HEK293 (cell line): ENCODE measurements at regions not wholly inside any gene's neighbourhood (a gene's known extent, or its start where the extent isn't known, plus 50 kb on each side); places are given as distances from the start of the nearest gene placed in this dataset.

Experiments used
- CTCF ChIA-PET: fragments of 350-600 bp; formaldehyde crosslinking; extraction: SDS; loops from one replicate; lab custom pipeline; 2021; ENCODE audit warnings: antibody characterized with exemption; lab: Yijun Ruan, JAX
- POLR2A ChIA-PET: fragments of 300-600 bp; formaldehyde crosslinking; extraction: SDS; loops from one replicate; lab custom pipeline; 2020; ENCODE audit warnings: antibody characterized with exemption, inconsistent platforms; lab: Yijun Ruan, JAX
- H3K27ac ChIP-seq: fragments of 200-500 bp; sonication (Bioruptor generic); 2 replicates; pipeline ENCODE4 v1.5.1; 2014; ENCODE audit warnings: low read depth, low read length, control low read depth, inconsistent platforms; ENCODE audit errors: extremely low read depth
- H3K36me3 ChIP-seq, 2 experiments: fragments of 200-500 bp in 1 of 2; sonication (Bioruptor generic) in 1 of 2; 1 replicate in 1 of 2; 2 replicates in 1 of 2; pipeline ENCODE4 v1.5.1; 2014 to 2017; ENCODE audit warnings: inconsistent platforms in 2 of 2, low read length in 2 of 2; ENCODE audit not compliant: control insufficient read depth in 2 of 2, insufficient read depth in 1 of 2
- H3K4me1 ChIP-seq: fragments of 200-500 bp; sonication (Bioruptor generic); 2 replicates; pipeline ENCODE4 v1.5.1; 2014; ENCODE audit warnings: mild to moderate bottlenecking, low read length, inconsistent platforms; ENCODE audit not compliant: control insufficient read depth, insufficient read depth
- H3K4me3 ChIP-seq: 2 replicates; pipeline ENCODE4 v1.5.1; 2011; ENCODE audit warnings: low read depth, mild to moderate bottlenecking, control low read depth, low read length, moderate library complexity
- H3K9me3 ChIP-seq: fragments of 200-500 bp; sonication (Bioruptor generic); 2 replicates; pipeline ENCODE4 v1.5.1; 2014; ENCODE audit warnings: low read depth, low read length, inconsistent platforms; ENCODE audit not compliant: control insufficient read depth, insufficient read depth
- GLI2 ChIP-seq: fragments of 450-650 bp; formaldehyde crosslinking; IDR thresholded peaks from 2 replicates; pipeline ENCODE4; 2017; ENCODE audit warnings: missing biosample characterization, missing genetic modification characterization, low read depth, borderline replicate concordance
- KLF10 ChIP-seq: fragments of 450-650 bp; IDR thresholded peaks from 2 replicates; pipeline ENCODE4 v1.5.1; 2018; ENCODE audit warnings: missing biosample characterization, mild to moderate bottlenecking, missing genetic modification characterization
- SCRT2 ChIP-seq: fragments of 450-650 bp; formaldehyde crosslinking; IDR thresholded peaks from 2 replicates; pipeline ENCODE4 v1.5.1; 2016; ENCODE audit warnings: missing biosample characterization, missing genetic modification characterization
- SP7 ChIP-seq: fragments of 450-650 bp; formaldehyde crosslinking; IDR thresholded peaks from 2 replicates; pipeline ENCODE4 v1.5.1; 2016; ENCODE audit warnings: missing biosample characterization, missing genetic modification characterization
- ZBTB7A ChIP-seq: fragments of 450-650 bp; formaldehyde crosslinking; IDR thresholded peaks from 2 replicates; pipeline ENCODE4 v1.5.1; 2016; ENCODE audit warnings: low read depth, missing biosample characterization, missing genetic modification characterization
- ZNF146 ChIP-seq: fragments of 450-650 bp; formaldehyde crosslinking; IDR thresholded peaks from 2 replicates; pipeline ENCODE4 v1.5.1; 2016; ENCODE audit warnings: missing biosample characterization, missing genetic modification characterization
- ZNF2 ChIP-seq: fragments of 450-650 bp; formaldehyde crosslinking; IDR thresholded peaks from 2 replicates; pipeline ENCODE4 v1.5.1; 2016; ENCODE audit warnings: missing biosample characterization, missing genetic modification characterization
- ZNF211 ChIP-seq: fragments of 450-650 bp; formaldehyde crosslinking; IDR thresholded peaks from 2 replicates; pipeline ENCODE4 v1.5.1; 2016; ENCODE audit warnings: low read depth, missing biosample characterization, missing genetic modification characterization
- ZNF292 ChIP-seq: fragments of 450-650 bp; formaldehyde crosslinking; IDR thresholded peaks from 2 replicates; pipeline ENCODE4 v1.5.1; 2016; ENCODE audit warnings: low read depth, missing biosample characterization, missing genetic modification characterization, borderline replicate concordance
- ZNF335 ChIP-seq: fragments of 450-650 bp; formaldehyde crosslinking; conservative IDR thresholded peaks from 2 replicates; pipeline ENCODE4 v1.5.1; 2016; ENCODE audit warnings: missing biosample characterization, missing genetic modification characterization
- ZNF571 ChIP-seq: fragments of 450-650 bp; formaldehyde crosslinking; IDR thresholded peaks from 2 replicates; pipeline ENCODE4 v1.5.0; 2017; ENCODE audit warnings: missing biosample characterization, missing genetic modification characterization
- ZNF623 ChIP-seq: fragments of 450-650 bp; formaldehyde crosslinking; IDR thresholded peaks from 2 replicates; pipeline ENCODE4 v1.5.1; 2016; ENCODE audit warnings: missing biosample characterization, missing genetic modification characterization
- ZNF792 ChIP-seq: fragments of 450-650 bp; formaldehyde crosslinking; IDR thresholded peaks from 2 replicates; pipeline ENCODE4 v1.5.1; 2016; ENCODE audit warnings: missing biosample characterization, missing genetic modification characterization
- TF ChIP-seq, protein P1 (sequence below): fragments of 450-650 bp; formaldehyde crosslinking; IDR thresholded peaks from 2 replicates; pipeline ENCODE4 v1.5.1; 2016; ENCODE audit warnings: missing biosample characterization, missing genetic modification characterization
- TF ChIP-seq, protein P2 (sequence below): fragments of 450-650 bp; formaldehyde crosslinking; IDR thresholded peaks from 2 replicates; pipeline ENCODE4 v1.5.1; 2016; ENCODE audit warnings: missing biosample characterization, missing genetic modification characterization
- TF ChIP-seq, protein P3 (sequence below): fragments of 450-650 bp; formaldehyde crosslinking; IDR thresholded peaks from 2 replicates; pipeline ENCODE4 v1.5.1; 2016; ENCODE audit warnings: missing biosample characterization, missing genetic modification characterization
- TF ChIP-seq, protein P4 (sequence below): fragments of 450-650 bp; formaldehyde crosslinking; IDR thresholded peaks from 2 replicates; pipeline ENCODE4 v1.5.1; 2016; ENCODE audit warnings: missing biosample characterization, missing genetic modification characterization
- TF ChIP-seq, protein P5 (sequence below): fragments of 450-650 bp; formaldehyde crosslinking; IDR thresholded peaks from 2 replicates; pipeline ENCODE4 v1.5.1; 2016; ENCODE audit warnings: missing biosample characterization, missing genetic modification characterization, low read depth
- TF ChIP-seq, protein P6 (sequence below): fragments of 450-650 bp; formaldehyde crosslinking; IDR thresholded peaks from 2 replicates; pipeline ENCODE4 v1.5.1; 2016; ENCODE audit warnings: missing biosample characterization, missing genetic modification characterization, low read depth
- TF ChIP-seq, protein P7 (sequence below): IDR thresholded peaks from 2 replicates; pipeline ENCODE4 v1.6.1; 2011; ENCODE audit warnings: mild to moderate bottlenecking, low read depth, low read length, borderline replicate concordance

DNA sequence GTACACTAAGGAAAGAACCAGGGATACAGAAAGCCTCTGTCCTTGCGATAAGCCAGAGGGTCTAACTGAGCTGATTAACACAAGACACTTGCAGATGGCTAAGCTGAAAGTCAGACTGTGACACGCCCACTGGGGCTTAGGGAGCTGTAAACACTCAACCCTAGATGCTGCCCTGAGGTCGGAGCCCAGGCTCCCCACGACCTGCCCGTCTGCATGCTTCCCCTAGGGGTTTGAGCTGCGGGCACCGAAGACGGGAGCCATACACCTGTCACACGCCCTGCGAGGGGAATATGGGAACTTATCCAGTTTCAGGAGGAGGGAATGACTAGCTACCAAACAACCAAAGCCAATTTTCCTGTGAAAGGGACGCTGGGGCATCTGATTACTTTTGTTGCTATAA is 96.0 kb downstream of the HTR5A start:
- POLR2A ChIA-PET = no interaction called here
- Histone ChIP-seq H3K9me3 (no peaks in the 10 kb centered on the region), H3K27ac (no peak overlapping the region), H3K36me3 (no peaks in the 10 kb centered on the region), H3K4me3 (no peak overlapping the region), H3K4me1 (no peaks in the 10 kb centered on the region)
- CTCF ChIA-PET = interaction anchor here (0.6 kb wide), 1 partner anchor 64 kb away, joined by 3 read pairs; no protein-coding TSS in a partner anchor
- TF ChIP-seq ZNF335 (tag by site-specific recombination) = no peak
- TF ChIP-seq ZNF623 (tag by site-specific recombination) = no peak
- TF ChIP-seq, protein P1, sequence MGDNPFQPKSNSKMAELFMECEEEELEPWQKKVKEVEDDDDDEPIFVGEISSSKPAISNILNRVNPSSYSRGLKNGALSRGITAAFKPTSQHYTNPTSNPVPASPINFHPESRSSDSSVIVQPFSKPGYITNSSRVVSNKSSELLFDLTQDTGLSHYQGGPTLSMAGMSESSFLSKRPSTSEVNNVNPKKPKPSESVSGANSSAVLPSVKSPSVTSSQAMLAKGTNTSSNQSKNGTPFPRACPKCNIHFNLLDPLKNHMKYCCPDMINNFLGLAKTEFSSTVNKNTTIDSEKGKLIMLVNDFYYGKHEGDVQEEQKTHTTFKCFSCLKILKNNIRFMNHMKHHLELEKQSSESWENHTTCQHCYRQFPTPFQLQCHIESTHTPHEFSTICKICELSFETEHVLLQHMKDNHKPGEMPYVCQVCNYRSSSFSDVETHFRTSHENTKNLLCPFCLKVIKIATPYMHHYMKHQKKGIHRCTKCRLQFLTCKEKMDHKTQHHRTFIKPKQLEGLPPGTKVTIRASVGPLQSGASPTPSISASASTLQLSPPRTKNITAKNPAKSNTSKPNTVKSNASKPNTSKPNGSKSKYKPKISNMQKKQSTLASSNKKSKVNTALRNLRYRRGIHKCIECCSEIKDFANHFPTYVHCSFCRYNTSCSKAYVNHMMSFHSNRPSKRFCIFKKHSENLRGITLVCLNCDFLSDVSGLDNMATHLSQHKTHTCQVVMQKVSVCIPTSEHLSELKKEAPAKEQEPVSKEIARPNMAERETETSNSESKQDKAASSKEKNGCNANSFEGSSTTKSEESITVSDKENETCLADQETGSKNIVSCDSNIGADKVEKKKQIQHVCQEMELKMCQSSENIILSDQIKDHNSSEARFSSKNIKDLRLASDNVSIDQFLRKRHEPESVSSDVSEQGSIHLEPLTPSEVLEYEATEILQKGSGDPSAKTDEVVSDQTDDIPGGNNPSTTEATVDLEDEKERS (tag by site-specific recombination) = no peak
- TF ChIP-seq, protein P2, sequence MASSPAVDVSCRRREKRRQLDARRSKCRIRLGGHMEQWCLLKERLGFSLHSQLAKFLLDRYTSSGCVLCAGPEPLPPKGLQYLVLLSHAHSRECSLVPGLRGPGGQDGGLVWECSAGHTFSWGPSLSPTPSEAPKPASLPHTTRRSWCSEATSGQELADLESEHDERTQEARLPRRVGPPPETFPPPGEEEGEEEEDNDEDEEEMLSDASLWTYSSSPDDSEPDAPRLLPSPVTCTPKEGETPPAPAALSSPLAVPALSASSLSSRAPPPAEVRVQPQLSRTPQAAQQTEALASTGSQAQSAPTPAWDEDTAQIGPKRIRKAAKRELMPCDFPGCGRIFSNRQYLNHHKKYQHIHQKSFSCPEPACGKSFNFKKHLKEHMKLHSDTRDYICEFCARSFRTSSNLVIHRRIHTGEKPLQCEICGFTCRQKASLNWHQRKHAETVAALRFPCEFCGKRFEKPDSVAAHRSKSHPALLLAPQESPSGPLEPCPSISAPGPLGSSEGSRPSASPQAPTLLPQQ (tag by site-specific recombination) = no peak
- TF ChIP-seq KLF10 (tag by site-specific recombination) = no peak
- TF ChIP-seq SP7 (tag by site-specific recombination) = no peak
- no peak for TF ChIP-seq ZBTB7A (tag by site-specific recombination)
- TF ChIP-seq, protein P3, sequence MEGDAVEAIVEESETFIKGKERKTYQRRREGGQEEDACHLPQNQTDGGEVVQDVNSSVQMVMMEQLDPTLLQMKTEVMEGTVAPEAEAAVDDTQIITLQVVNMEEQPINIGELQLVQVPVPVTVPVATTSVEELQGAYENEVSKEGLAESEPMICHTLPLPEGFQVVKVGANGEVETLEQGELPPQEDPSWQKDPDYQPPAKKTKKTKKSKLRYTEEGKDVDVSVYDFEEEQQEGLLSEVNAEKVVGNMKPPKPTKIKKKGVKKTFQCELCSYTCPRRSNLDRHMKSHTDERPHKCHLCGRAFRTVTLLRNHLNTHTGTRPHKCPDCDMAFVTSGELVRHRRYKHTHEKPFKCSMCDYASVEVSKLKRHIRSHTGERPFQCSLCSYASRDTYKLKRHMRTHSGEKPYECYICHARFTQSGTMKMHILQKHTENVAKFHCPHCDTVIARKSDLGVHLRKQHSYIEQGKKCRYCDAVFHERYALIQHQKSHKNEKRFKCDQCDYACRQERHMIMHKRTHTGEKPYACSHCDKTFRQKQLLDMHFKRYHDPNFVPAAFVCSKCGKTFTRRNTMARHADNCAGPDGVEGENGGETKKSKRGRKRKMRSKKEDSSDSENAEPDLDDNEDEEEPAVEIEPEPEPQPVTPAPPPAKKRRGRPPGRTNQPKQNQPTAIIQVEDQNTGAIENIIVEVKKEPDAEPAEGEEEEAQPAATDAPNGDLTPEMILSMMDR (tag by site-specific recombination) = no peak
- TF ChIP-seq ZNF792 = no peak
- TF ChIP-seq, protein P4, sequence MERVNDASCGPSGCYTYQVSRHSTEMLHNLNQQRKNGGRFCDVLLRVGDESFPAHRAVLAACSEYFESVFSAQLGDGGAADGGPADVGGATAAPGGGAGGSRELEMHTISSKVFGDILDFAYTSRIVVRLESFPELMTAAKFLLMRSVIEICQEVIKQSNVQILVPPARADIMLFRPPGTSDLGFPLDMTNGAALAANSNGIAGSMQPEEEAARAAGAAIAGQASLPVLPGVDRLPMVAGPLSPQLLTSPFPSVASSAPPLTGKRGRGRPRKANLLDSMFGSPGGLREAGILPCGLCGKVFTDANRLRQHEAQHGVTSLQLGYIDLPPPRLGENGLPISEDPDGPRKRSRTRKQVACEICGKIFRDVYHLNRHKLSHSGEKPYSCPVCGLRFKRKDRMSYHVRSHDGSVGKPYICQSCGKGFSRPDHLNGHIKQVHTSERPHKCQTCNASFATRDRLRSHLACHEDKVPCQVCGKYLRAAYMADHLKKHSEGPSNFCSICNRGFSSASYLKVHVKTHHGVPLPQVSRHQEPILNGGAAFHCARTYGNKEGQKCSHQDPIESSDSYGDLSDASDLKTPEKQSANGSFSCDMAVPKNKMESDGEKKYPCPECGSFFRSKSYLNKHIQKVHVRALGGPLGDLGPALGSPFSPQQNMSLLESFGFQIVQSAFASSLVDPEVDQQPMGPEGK (tag by site-specific recombination) = no peak
- TF ChIP-seq, protein P5, sequence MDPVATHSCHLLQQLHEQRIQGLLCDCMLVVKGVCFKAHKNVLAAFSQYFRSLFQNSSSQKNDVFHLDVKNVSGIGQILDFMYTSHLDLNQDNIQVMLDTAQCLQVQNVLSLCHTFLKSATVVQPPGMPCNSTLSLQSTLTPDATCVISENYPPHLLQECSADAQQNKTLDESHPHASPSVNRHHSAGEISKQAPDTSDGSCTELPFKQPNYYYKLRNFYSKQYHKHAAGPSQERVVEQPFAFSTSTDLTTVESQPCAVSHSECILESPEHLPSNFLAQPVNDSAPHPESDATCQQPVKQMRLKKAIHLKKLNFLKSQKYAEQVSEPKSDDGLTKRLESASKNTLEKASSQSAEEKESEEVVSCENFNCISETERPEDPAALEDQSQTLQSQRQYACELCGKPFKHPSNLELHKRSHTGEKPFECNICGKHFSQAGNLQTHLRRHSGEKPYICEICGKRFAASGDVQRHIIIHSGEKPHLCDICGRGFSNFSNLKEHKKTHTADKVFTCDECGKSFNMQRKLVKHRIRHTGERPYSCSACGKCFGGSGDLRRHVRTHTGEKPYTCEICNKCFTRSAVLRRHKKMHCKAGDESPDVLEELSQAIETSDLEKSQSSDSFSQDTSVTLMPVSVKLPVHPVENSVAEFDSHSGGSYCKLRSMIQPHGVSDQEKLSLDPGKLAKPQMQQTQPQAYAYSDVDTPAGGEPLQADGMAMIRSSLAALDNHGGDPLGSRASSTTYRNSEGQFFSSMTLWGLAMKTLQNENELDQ (tag by site-specific recombination) = no peak
- no peak for TF ChIP-seq ZNF571
- no peak for TF ChIP-seq ZNF211 (tag by site-specific recombination)
- no peak for TF ChIP-seq ZNF292
- no peak for TF ChIP-seq GLI2 (tag by site-specific recombination)
- TF ChIP-seq ZNF2 = no peak
- TF ChIP-seq, protein P6, sequence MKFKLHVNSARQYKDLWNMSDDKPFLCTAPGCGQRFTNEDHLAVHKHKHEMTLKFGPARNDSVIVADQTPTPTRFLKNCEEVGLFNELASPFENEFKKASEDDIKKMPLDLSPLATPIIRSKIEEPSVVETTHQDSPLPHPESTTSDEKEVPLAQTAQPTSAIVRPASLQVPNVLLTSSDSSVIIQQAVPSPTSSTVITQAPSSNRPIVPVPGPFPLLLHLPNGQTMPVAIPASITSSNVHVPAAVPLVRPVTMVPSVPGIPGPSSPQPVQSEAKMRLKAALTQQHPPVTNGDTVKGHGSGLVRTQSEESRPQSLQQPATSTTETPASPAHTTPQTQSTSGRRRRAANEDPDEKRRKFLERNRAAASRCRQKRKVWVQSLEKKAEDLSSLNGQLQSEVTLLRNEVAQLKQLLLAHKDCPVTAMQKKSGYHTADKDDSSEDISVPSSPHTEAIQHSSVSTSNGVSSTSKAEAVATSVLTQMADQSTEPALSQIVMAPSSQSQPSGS (tag by site-specific recombination) = no peak
- TF ChIP-seq, protein P7, sequence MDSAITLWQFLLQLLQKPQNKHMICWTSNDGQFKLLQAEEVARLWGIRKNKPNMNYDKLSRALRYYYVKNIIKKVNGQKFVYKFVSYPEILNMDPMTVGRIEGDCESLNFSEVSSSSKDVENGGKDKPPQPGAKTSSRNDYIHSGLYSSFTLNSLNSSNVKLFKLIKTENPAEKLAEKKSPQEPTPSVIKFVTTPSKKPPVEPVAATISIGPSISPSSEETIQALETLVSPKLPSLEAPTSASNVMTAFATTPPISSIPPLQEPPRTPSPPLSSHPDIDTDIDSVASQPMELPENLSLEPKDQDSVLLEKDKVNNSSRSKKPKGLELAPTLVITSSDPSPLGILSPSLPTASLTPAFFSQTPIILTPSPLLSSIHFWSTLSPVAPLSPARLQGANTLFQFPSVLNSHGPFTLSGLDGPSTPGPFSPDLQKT = no peak
- TF ChIP-seq ZNF146 (tag by site-specific recombination) = no peak
- TF ChIP-seq SCRT2 (tag by site-specific recombination) = no peak
